ENCODE measurements at regions not wholly inside any gene's neighbourhood (a gene's known extent, or its start where the extent isn't known, plus 50 kb on each side); places are given as distances from the start of the nearest gene placed in this dataset.

- H3K4me3 ChIP-seq (ENCODE audit: low read depth, low read length) = no peak overlapping the region
- TF ChIP-seq CTCF (IDR thresholded peaks at IDR 0.05; ENCODE audit: insufficient read depth, low read length, severe bottlenecking) = no peak
- no peak for FAIRE-seq
Observed at GRCh38 chr5:179437341-179438001, 92.2 kb upstream of the ADAMTS2 start.

GRCh38 chr5:179436321-179437122, 91.3 kb upstream of the ADAMTS2 start:
- FAIRE-seq (no peak), DNase-seq (ENCODE audit: low read depth) (no peak)
- no peak for TF ChIP-seq CTCF (IDR thresholded peaks at IDR 0.05; ENCODE audit: insufficient read depth, low read length, severe bottlenecking)
- Histone ChIP-seq H3K36me3 (ENCODE audit: control insufficient read depth, insufficient read depth, low read length) (no peaks in the 10 kb centered on the region), H3K27me3 (ENCODE audit: control insufficient read depth, insufficient read depth, low read length) (no peaks in the 10 kb centered on the region), H3K4me3 (ENCODE audit: low read depth, low read length) (no peak overlapping the region)

More at GRCh38 chr5:179437341-179438001, 92.2 kb upstream of the ADAMTS2 start:
- DNase-seq (ENCODE audit: low read depth) = no peak
- Histone ChIP-seq H3K27me3 (ENCODE audit: control insufficient read depth, insufficient read depth, low read length) (no peaks in the 10 kb centered on the region), H3K36me3 (ENCODE audit: control insufficient read depth, insufficient read depth, low read length) (no peaks in the 10 kb centered on the region)

GRCh38 chr5:179435731-179436315, 90.6 kb upstream of the ADAMTS2 start:
- no peak for TF ChIP-seq CTCF (IDR thresholded peaks at IDR 0.05; ENCODE audit: insufficient read depth, low read length, severe bottlenecking)
- DNase-seq (ENCODE audit: low read depth) (no peak), FAIRE-seq (no peak)
- H3K27me3 ChIP-seq (ENCODE audit: control insufficient read depth, insufficient read depth, low read length) = no peaks in the 10 kb centered on the region
- no peak overlapping the region for H3K4me3 ChIP-seq (ENCODE audit: low read depth, low read length)
- no peaks in the 10 kb centered on the region for H3K36me3 ChIP-seq (ENCODE audit: control insufficient read depth, insufficient read depth, low read length)

- Histone ChIP-seq H3K36me3 (ENCODE audit: control insufficient read depth, insufficient read depth, low read length) (no peaks in the 10 kb centered on the region), H3K27me3 (ENCODE audit: control insufficient read depth, insufficient read depth, low read length) (no peaks in the 10 kb centered on the region), H3K4me3 (ENCODE audit: low read depth, low read length) (no peak overlapping the region)
- FAIRE-seq (no peak), DNase-seq (ENCODE audit: low read depth) (no peak)
- no peak for TF ChIP-seq CTCF (IDR thresholded peaks at IDR 0.05; ENCODE audit: insufficient read depth, low read length, severe bottlenecking)
Observed at GRCh38 chr5:179435181-179435580, 89.9 kb upstream of the ADAMTS2 start.

GRCh38 chr5:179432547-179432946, 87.3 kb upstream of the ADAMTS2 start:
- no peak for FAIRE-seq
- no peak for TF ChIP-seq CTCF (IDR thresholded peaks at IDR 0.05; ENCODE audit: insufficient read depth, low read length, severe bottlenecking)
- Histone ChIP-seq H3K27me3 (ENCODE audit: control insufficient read depth, insufficient read depth, low read length) (no peaks in the 10 kb centered on the region), H3K36me3 (ENCODE audit: control insufficient read depth, insufficient read depth, low read length) (no peaks in the 10 kb centered on the region), H3K4me3 (ENCODE audit: low read depth, low read length) (no peak overlapping the region)
- no peak for DNase-seq (ENCODE audit: low read depth)
